Medulla oblongata (tissue), 1 donor: ENCODE measurements at regions not wholly inside any gene's neighbourhood (a gene's known extent, or its start where the extent isn't known, plus 50 kb on each side); places are given as distances from the start of the nearest gene placed in this dataset.

ENCODE experiments used
- DNase-seq: peaks from one replicate; pipeline ENCODE4 v3.0.0-alpha.2; 2015; ENCODE audit errors: extremely low spot score

DNA sequence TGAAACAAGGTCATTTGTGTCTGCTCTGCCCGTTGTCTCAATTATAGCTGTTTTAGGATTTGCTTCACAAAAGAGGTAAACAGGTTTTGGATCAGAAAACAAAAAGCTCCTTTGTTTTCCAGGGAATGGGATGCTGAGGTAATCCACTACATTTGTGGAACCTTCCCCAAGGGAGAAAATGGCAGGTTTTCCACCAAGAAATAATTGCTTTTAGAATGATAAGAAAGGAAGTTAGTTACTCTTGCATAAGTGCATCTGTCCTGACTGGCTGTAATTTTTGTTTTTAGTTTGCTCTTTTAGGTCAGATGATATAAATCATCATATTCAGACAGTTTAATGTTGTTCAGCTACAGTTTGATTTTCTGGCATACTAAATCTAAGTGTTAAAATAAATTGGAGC is 198.5 kb upstream of the COL8A1 start:
- no peak for DNase-seq

DNA sequence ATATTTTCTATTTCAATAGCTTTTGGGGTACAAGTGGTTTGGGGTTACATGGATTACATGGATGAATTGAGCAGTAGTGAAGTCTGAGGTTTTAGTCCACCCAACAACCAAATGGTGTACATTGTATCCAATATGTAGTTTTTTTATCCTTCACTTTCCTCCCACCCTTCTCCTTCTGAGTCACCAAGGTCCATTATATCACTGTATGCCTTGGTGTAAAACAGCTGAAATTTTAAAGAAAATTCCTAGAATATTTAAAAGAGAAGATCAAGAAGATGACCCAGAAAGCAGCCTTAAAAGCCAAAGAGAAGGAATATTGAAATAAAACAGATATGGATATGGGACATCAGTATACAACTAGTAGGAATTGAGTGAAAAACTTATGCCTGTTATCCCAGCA is 204.2 kb upstream of the COL8A1 start:
- DNase-seq = no peak

DNA sequence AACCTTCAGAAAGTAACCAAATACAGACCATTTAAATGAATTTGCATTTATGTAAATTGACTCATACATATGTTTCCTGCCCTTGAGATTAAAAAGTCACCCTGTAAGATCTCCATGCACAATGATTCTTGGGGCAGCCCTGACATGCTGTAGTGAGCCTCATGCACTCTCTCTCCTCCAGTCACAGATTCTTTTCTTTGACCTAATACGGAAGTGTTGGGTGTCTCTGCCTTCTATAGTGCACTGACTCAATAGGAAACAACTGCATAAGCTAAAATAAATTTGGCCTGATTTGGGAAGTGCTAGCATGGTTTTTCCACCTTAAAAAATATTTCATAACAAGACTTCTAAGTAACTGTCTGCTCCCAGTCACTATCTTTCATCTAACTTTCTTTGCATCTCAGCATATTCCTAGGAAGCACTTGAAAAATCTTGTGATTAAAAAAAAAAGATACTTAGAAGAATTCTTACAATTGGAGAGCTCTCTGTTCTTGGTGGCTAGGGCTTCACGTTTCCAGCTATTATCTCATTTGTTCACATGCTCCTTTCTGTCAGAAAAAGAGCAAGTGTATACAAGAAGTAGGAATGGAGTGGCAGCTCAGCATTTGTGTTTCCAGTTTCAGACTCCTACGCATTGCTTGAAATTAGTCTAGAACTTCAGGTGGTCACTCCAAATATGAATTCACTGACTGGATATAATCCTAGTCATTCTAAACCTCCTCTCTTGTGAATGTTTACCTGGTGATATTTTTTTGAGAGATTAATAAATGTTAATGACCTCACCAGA is 207.9 kb upstream of the COL8A1 start:
- no peak for DNase-seq

DNA sequence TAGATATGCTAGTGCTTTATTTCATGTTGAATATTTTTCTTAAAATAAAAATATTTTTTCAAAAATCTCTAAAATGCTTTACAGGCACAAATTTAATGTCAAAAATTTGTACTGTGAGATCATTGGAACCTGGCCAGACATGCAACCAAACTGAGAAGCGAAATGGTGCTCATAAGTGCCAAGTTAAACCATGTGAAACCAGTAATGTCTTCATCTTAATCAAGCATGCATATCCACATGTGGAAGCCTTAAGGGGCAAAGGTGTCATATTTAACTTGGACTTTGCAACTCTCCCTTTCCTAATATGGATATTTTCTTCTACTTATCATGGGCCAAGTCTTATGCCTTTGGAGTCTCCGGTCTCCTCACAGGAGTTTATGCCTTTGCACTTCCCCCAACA is 208.9 kb upstream of the COL8A1 start:
- no peak for DNase-seq

DNA sequence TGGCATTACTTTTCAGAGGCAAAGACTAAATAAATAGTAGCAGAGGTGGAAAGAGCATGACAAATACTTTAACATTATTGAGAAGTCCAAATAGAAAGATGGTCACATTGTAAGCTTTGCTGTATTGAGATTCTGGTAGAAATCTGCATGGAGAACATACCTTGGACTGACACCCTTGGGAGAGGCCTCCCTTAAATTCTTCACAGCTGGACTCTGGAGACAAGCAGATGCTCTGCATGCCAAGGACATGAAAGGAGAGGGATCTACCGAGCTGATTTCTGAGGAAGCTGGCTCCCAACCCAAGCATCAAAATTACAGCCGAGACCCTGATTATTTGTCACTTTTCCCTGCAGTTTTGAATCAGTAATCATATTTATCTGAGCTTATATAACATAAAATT is 212.5 kb upstream of the COL8A1 start:
- DNase-seq = no peak

DNA sequence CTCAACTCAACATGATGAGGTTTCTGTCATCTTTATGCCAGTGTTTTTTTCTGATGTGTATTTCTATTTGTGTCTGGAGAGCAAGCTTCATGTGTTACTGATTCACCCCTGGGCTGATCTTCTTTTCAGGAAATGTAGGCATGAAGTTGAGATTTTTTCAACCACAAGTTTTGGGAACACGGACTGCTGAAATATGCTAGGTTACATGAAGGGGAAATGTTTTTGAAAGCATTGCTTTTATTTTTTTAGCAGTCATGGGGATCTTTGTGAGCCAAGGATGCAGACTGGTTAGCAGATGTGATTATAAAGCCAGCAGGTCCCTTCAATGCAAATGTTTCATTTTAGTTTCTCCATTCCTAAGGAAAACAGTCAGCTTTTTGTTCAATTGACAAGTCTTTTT is 219.3 kb upstream of the COL8A1 start:
- no peak for DNase-seq

DNA sequence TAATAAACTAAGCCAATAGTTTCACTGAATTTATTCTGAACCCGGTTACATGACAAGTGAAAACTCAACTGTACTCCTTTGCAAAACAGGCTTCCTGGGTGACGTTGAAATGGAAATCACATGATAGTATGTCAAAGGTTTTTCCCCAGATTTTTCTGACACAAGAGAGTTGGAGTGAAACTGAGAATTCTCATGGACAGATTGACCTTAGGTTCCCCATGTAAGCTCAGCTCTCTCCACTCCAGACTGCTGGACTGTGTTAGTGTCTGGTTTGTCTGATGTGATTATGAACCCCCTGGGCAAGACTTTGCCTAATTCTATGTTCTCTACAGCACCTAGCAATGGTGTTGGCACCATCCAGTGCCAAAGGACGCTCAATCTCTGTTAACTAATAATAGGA is 219.7 kb upstream of the COL8A1 start:
- DNase-seq = no peak

DNA sequence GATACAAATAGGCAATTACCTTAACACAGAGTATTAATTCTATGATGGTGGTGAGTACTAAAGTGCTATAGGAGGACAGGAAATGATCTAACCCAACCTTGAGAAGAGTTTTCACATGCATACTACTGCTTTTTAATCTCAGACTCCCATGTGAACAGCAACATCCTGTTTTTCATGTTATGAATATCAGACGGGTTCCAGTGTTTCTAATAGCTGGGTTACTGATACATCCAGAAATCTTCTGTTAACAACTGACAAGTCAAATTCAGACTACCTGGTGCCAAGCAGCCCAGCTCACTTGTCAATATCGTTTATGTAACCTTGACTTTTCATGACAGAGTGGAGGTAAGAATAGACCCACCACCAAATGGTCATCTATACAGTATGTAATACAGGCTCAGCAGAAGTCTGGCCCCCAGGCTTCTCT is 220.2 kb upstream of the COL8A1 start:
- no peak for DNase-seq

DNA sequence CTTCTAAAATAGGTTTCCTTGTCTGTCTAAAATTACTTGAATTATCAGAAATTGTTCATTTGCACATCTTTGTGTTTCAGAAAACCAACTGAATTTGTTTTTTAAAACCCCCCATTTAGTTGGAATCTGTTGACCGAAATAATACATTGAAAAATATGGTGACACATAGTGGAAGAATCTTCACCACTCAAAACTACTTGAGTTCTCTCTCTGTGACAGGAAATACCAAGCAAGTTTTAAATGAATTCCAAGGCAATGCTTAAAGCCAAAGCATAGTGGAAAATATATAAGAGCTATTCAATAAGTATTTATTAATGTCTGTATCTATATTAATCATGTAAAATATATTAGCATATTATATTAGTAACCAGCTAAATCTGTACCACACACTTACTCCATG is 224.9 kb upstream of the COL8A1 start:
- no peak for DNase-seq

DNA sequence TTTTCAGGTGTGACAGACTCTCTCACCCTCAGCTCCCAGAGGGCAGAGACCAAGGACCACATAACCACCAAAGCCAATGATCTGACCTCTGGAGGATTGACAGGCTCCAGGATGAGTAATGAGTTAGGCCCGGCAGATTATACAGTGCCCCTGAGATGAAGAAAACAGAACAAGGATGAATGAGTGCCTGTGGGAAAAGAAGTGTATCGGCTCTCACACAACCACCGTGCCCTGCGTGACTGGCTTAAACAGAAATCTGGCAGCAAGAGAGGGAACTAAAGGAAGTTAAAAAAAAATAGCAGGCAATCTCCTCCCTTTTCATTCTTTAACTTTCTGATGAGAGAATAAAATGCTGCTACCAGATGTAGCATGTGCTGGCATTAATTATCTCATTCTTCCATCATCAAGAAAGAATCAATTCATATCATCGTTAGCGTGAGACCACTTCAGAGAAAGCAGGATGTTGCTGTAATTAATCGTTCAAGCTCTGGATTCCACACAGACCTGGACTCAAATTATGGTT is 227.5 kb upstream of the COL8A1 start:
- DNase-seq = no peak

DNA sequence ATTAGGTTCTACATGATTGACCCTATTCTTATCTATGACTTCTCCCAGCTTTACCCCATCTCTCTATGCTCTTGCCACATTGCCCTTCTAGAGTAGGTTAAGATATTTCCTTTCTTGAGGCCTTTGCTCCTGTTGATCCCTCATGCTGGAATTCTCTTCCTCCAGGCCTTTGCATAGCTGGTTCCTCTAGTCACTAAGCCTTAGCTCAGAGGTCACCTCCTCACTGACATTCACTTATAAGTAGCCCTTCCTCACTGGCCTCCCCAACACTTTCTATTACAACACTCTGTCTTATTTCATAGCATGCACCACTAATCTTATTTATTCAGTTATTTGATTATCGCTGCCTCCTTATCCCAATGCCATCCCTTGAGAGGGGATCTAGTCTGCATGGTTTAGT is 228.4 kb upstream of the COL8A1 start:
- no peak for DNase-seq

DNA sequence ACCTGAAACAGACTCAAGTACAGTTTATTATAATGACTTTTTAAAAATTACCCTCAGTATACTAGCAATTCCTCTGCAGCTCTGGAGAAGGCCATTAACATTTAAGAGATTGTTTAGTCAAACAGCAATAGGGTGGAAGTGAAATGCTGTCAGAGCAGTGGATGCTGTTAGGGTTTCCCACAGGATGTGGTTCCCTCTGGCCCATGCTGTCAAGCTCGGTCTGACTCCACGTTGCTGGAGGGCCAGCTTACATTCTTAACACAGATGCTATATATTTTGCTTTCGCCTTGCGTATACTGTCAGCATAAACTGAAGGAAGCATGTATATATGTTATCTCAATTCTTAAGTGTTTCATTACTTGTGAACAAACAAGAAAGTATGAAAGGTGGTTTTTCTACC is 231.1 kb upstream of the COL8A1 start:
- no peak for DNase-seq

DNA sequence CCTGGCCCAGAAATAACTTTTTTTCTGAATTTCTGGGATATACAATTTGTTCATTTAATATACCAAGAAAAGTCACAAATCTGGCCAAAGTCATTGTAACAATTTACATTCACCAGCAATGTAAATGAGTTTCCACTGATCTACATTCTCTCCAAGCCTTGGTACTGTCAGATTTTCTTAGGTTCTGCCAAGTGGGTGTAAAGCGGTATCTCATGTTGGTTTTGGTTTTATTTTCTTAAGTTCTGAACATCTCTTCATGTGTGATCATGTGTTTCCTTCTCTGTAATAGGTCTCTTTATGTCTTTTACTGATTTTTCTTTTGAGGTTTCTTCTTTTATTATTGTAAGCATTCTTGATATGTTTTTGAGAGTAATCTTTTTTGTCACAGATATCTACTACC is 235.6 kb upstream of the COL8A1 start:
- DNase-seq = no peak

DNA sequence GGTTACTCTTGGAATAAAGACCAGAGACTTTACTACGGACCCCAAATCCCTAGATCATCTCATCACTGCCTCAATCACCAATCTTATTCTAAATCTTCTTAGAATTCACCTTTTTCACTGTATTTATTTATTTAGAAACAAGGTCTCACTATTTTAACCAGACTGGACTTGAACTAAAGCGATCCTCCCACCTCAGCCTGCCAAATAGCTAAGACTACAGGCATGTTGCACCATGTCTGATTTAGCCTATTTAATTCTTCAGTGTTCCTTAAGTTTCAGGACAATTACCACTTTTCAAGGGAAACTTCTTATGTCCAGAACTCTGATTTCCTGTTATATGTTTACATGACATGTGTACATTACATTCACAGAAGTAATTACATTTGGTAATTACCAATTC is 238.0 kb upstream of the COL8A1 start:
- DNase-seq = no peak

DNA sequence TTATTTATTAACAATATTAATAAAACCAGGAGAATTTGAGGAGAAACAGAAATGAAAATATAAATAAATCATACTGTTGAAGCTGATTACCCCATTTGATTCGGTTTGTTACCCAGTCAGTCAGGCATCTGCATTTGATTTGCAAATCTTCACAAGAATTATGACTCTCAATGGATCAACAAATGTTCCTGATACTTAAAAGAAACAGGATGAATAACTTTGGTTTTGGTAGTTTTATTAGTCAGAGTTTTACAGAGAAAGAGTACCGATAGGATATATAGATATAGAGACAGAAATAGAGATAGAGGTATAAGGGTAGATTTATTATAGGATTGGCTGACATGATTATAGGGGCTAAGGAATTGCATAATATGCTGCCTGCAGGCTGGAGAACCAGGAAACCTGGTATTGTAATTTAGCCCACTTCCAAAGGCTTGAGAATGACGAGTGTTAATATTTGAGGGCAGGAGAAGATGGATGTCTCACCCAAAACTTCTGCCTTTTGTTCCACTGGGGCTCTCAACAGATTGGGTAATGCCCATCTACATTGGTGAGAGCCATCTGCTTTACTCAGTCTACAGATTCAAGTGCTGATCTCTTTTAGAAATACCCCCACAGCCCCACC is 241.6 kb upstream of the COL8A1 start:
- no peak for DNase-seq

DNA sequence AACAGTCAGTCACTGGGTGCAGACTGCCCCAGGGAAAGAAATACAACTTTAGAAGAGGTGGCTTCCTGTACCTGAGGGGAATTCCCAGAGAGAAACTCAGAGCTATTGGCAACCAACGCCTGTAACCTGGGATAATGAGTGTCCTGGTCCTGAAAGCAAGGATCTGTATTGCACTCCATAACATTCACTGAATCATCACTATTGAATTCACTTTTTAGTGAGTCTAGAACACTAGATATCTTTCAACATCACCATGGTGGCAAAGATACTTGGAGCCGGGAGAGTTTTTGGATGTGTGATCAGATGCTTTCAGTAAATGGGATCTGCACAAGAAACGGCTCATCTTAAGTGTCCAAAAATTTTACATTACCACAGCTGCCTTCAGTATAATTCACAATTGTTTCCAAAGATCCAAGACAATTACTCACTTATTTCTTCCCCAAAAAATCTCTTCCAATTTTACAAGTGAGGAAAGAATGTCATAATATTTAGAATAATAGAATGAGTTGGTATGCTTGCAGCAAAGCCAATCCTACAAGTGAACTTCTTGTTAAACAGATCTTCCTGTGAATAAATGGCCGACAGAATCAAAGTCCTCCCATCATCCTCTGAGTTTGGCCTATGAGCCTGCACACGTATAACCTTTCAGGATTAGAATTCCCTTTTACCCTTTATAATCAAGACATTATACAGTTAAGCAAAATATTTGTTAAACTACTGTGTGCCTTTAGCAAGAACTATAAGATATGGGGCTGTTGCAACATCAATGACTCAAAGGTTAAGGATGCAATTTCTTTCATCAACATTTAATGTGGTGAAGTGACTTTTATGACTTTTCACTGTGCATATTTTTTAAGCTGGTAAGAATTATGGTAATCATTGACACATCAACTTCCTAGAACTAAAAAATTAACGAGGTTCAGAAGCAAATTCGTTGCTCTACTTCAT is 243.3 kb upstream of the COL8A1 start:
- no peak for DNase-seq

DNA sequence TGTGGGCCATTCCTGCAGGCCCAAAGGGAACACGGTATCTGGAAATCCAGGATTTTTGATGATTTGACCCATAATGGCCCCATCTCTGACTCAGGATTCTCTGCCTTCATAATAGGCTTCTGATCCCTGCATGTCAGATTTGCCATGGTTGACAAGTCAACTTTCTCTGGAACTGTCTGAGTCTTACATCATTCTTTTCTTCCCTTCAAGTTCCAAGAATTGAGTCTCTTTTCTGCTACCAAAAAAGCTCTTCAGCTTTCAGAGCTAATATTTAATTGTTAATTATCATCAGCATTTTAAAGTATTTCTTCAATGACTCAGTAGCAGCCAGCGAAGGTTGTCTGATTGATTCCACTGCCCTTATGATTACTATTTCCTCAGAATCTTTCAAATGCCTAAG is 244.4 kb upstream of the COL8A1 start:
- no peak for DNase-seq

DNA sequence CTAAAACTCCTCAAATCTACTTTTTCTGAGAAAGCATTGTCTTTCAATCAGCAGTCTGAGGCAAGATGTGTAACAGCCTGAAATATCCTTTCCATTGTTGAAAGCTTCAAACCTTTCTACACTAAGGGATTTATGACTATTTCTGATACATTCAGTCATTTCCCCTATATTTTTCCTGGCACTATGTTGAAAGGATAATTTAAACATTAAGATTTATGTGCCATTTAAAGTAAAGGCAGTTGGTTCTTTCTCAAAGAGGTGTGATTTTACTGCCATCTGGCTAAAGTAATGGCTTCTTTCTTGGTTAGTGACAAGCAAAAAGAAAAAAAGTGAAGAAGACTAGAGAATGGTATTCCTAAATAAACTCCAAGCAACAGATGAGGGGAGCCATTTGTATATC is 249.6 kb upstream of the COL8A1 start:
- DNase-seq = no peak

DNA sequence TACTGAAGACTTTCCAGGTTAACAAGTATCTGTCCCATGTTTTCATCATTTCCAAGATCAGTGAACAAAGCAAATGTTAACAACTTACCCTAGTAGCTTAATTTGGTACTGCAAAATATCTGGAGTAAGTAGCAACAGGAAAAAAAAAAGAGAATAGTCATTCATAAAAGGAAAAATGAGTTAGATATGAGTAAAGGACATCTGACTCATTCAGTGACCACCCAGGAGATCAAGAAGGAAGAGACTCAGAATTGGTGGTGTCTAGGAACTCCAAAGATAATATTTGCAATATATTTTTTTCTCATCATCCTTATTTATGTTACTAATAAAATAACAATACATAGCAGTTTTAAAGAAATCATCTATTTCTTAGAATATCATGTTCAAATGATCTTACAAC is 253.8 kb upstream of the COL8A1 start:
- no peak for DNase-seq

DNA sequence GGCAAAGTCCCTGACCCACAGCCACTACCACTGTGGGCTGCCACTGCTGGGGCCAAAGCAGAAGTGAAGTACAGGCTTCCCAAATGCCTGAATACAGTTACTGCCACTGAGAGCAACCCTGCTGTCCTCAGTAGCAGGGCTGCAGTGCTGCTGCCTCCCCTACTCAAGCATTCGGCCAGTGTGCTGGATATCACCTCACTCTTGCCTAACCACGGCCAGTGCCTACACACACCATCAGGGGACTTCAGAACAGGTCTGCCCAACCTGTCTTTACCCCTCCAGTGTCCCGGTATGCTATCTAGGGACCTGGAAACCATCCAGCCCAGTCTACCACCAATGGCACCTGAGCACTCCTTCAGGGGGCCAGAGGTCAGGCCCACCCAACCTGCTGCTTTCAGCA is 261.5 kb upstream of the COL8A1 start:
- DNase-seq = no peak

DNA sequence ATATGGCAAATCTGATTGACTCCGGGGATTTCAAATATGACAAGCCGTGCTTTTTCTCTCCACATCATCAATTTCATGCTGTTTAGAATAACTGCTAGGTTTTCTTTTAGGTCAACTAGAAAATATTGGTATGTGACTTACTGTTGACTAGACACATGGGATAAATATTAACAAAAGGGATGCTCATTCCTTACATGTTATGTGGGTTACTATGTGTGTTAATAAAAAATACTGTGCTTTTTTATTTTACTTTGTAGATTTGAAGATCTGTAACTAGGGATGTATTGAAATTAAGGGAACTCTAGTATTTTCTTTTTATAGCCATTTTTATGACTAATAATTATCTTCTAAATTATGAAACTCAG is 264.6 kb upstream of the COL8A1 start:
- DNase-seq = no peak

DNA sequence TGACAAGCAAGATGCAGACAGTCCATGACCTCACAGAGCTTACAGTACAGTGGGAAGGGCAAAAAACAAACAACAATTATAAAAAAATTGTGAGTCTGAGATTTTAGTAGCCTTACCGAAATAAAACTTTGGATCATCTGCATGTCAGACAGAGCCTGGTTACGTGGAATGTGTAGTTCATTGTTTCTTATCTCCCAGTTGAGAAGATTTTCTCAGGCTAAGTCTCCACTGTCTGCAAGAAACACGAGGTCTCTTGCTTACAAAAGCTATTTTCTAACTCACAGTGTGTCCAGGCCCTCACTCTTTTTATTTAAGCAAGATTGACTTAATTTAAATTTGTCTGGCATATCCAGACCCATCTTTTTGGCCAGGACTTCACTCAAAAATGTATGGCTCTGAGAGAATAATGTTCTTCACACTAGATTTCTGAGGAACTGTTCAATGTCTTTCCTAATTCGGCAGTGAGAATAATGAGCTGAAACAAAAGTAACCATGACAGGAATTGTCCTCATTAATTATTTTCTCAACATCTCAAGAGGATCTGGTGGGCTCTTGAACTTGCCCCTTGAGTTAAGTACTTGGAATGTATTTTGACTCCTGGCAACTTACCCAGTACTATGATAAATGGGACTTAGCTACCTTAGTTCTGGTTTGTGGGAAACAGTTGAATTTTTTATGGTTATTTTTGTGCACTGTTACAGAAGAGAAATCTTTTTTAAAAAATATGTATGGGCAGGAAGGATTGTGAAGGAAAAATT is 265.1 kb upstream of the COL8A1 start:
- no peak for DNase-seq
